Astrocyte (in vitro differentiated cells and primary cell): ENCODE measurements at regions not wholly inside any gene's neighbourhood (a gene's known extent, or its start where the extent isn't known, plus 50 kb on each side); places are given as distances from the start of the nearest gene placed in this dataset.

Experiments
- EZH2 ChIP-seq: IDR thresholded peaks from 2 replicates; pipeline ENCODE4 v1.6.1; 2012; ENCODE audit warnings: mild to moderate bottlenecking, low read length, inconsistent platforms; ENCODE audit not compliant: insufficient read depth
- TF ChIP-seq, protein P1 (sequence below): IDR thresholded peaks from 2 replicates; pipeline ENCODE4 v1.5.1; 2011; ENCODE audit warnings: low read depth, mild to moderate bottlenecking, inconsistent platforms, low read length, moderate library complexity; ENCODE audit not compliant: insufficient read depth

DNA sequence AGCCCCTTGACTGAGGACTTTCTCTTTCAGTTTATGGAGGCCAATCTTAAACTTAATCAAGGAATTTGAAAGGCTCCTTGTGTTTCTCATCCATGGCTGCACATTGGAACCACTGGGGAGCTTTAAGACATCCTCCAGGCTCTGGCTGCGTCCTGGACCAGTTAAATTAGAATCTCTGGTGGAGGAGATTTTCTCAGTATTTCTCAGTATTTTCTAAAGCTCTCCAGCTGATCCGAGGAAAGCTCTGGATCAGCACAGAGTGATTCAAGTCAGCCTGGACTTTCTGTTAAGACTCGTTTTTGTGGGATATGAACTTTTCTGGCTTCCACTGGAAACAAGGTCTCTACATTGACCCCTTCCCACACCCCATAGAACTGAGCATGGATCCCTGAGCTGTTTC is 249.8 kb downstream of the STK31 start:
- TF ChIP-seq, protein P1, sequence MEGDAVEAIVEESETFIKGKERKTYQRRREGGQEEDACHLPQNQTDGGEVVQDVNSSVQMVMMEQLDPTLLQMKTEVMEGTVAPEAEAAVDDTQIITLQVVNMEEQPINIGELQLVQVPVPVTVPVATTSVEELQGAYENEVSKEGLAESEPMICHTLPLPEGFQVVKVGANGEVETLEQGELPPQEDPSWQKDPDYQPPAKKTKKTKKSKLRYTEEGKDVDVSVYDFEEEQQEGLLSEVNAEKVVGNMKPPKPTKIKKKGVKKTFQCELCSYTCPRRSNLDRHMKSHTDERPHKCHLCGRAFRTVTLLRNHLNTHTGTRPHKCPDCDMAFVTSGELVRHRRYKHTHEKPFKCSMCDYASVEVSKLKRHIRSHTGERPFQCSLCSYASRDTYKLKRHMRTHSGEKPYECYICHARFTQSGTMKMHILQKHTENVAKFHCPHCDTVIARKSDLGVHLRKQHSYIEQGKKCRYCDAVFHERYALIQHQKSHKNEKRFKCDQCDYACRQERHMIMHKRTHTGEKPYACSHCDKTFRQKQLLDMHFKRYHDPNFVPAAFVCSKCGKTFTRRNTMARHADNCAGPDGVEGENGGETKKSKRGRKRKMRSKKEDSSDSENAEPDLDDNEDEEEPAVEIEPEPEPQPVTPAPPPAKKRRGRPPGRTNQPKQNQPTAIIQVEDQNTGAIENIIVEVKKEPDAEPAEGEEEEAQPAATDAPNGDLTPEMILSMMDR: no peak
- TF ChIP-seq EZH2: no peak
